ENCODE measurements at regions not wholly inside any gene's neighbourhood (a gene's known extent, or its start where the extent isn't known, plus 50 kb on each side); places are given as distances from the start of the nearest gene placed in this dataset.
"Not testable (repeated sequence)": the region's sequence is repeated elsewhere in the genome, so short reads cannot be mapped to it uniquely, and the experiment has no call there.

DNA sequence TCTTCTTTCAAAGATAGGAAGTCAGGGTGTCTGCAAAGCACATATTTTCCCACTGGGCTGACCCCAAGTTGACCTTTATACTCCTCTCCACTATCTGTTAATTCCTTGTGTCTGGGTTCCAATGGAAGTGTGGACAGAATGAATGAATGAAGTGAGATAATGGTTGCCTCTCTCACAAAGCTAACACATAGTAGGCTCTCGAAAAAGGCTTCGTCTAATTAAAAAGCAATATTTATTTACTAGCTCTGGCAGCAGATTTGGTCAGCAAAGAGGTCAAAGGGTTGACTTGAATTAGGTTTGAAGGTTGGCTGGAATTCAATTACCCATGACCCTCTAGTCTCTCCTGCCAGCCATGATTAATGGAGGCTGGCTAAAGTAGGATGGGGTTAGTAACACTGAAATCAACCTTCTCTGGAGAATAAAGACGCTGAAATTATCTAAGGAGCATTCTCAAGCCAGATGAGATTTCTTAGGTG, 280.3 kb upstream of the KLF3 start:
- DNase-seq (ENCODE audit: low spot score), result no peak

DNA sequence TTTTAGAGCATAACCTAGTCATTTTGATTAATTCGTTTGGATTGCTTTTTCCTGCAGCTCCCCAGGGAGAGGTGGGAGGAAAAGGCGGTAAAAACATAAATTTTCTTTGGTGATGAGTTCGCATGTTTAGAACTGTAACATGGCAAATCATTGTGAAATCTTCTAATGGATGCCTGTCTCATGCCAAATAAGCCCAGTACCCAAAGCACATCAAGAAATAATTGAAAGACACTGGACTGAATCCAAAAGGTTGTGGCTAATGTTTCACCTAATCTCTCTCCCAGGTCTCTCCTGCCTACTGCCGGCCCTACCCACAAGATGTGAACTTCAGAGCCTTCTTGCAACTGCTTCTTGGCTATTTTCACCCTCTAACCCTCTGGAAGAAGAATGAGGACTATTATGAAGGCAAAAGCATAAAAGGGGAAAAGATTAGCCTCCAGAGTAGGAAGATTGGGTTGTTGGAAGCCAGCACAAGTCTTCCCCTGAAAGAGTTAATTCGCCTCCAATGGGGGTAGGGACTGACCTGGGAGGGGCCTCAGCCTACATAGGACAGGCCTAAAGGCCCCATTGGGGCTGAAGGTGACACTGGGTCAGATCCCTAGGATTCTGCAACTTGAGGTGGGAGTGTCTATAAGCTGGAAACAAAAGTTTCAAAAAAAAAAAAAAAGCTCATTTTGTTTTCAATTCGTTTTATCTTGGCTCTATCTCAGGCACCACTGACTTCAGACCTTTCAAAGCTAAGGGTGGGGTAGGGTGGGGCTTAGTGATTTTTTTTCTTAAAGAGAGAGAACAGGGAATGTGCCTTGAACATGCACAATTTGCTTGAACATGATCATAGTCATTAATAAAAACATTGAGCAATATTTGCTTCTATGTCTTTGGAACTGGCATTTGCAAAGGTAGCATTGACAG, 278.6 kb upstream of the KLF3 start:
- no peak for DNase-seq (ENCODE audit: low spot score)

DNA sequence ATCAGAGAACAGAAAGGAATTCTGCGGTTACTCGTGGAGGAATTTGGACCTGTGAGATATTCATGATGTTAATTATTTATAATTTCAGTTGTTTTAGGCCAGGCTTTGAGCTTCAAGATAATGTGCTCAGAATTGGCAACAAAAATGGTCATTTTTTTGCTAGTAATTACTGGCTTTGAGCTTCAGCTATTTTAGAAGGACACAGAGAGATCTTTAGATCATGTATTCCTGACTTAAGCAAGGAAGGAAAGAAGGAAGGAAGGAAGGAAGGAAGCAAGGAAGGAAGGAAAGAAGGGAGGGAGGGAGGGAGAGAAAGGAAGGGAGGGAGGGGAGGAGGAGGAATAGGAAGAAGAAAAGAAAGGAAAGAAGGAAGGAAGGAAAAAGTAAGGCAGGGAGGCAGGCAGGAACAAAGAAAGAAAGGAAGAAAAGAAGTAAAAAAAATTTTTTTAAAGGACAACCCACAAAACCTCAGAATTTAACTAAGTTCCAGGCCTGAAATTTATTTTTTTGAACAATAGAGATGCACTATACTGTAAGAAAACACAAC, 277.9 kb upstream of the KLF3 start:
- DNase-seq (ENCODE audit: low spot score), result no peak

DNA sequence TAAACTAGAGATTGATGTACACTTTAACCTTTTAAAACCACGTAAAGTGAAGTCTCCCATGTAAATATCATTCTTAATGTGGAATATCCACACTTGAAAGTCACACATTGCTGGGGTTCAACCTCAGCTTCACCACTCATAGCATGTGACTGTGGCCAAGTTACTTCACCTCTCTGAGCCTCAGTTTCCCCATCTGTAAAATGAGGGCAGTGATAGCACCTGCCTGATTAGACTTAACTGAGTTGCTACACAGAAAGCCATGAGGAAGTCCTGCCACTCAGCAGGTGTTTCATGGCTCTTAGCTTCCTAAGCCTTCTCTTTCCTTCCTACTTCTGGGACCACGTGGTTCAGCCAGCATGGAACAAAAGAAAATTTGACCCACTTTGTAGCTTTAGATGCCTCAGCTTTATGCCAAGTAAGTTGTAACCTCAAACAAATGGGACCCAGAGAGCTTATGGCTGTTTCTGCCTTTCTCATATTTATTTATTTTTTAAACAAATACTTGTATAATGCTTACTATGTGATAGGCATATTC, 277.3 kb upstream of the KLF3 start:
- no peak for DNase-seq (ENCODE audit: low spot score)

DNA sequence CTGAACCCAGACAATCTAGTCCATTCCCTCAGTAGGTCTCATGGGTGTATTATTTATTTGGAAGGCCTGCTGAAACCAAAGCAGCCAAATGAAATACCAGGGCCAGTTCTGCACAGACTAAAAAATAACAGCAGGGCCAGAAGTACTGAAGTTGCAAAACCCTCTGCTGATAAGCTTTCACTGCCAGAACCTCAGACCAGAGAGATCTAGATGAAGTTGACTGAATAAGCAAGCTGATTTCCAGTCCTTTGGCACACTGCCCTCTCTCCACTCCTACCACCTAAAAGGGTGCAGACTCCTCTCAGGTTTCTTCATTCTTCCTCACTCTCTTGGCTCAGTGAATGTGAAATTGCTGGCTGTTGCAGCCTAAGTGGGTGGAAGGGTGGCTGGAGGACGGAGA, 276.7 kb upstream of the KLF3 start:
- peak; percentile 15 for DNase-seq (ENCODE audit: low spot score)

DNA sequence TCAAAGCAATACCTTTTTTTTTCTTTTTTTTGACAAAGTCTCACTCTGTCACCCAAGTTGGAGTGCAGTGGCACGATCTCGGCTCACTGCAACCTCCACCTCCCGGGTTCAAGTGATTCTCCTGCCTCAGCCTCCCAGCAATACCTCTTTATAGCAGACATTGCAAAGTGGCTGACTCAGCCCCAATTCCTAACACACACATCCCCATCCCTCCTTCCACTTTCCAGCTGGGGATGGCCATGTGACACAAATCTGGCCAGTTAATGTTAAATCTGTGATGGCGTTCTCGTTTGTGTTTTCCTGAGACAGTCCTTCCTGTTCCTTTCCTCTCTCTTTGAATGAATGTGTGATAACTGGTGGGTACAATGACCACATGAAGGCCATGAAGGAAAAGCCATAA, 276.2 kb upstream of the KLF3 start:
- DNase-seq (ENCODE audit: low spot score), result no peak

DNA sequence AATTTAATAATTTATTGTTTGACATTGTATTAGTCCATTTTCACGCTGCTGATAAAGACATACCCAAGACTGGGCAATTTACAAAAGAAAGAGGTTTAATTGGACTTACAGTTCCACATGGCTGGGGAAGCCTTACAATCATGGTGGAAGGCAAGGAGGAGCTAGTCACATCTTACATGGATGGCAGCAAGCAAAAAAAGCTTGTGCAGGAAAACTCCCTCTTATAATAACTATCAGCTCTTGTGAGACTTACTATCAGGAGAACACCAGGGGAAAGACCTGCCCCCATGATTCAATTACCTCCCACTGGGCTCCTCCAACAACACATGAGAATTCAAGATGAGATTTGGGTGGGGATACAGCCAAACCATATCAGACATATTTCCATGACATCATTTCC, 275.1 kb upstream of the KLF3 start:
- not testable (repeated sequence) for DNase-seq (ENCODE audit: low spot score)

DNA sequence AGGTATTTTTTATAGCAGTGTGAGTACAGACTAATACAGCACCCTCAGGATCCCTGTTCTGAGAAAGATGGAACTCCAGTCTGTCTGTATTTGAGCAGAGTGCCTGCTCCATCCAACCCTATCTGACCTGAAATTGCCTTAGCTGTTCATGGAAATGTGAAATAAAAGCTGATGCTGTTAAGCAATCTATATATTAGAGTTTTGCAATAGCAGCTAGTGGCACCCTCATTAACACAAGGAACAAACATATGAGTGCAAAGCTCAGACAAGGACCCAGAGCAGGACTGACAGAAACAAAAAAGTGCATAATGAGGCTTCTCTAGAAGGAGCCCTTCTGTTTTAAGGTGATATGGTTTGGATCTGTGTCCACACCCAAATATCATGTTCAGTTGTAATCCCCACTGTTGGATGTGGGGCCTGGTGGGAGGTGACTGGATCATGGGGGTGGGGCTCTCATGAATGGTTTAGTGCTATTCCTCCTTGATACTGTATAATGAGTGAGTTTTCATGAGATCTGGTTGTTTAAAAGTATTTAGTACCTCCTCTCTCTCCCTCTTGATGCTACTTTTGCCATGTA, 272.9 kb upstream of the KLF3 start:
- DNase-seq (ENCODE audit: low spot score), result no peak

DNA sequence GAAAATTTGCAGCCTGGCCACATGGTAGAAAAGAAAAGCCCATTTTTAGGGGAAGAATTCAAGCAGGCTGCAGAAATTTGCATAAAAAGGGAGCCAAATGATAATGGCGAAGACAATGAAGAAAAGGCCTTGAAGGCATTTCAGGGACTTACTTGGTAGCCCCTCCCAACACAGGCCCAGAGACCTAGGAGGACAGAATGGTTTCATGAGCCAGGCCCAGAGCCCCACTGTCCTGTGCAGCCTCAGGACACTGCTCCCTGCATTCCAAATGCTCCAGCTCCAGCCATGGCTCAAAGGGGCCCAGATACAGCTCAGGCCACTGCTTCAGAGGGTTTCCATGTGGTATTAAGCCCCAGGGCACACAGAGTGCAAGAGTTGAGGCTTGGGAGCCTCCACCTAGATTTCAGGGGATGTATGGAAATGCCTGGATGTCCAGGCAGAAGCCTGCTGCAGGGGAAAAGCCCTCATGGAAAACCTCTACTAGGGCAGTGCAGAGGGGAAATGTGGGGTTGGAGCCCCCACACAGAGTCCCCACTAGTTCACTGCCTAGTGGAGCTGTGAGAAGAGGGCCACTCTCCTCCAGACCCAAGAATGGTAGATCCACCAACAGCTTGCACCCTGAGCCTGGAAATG, 271.7 kb upstream of the KLF3 start:
- DNase-seq (ENCODE audit: low spot score), result no peak

DNA sequence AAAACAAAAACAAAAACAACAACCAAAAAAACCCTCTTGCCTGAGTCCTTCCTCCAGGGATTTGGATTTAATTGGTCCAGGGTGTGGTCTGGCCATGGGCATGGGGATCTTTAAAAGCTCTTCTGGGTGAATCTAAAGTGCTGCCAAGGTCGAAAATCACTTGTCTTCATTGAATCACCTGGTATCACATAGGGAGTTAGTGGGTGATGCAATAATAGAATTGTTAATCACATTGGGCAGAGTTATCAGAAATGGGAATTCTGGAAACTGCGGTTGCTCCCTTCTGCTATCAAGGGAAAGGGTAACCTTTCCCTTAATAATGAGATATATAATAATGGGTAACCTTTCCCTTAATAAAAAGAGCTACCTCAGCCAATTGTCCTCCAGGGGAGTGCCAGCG, 267.9 kb upstream of the KLF3 start:
- no peak for DNase-seq (ENCODE audit: low spot score)

DNA sequence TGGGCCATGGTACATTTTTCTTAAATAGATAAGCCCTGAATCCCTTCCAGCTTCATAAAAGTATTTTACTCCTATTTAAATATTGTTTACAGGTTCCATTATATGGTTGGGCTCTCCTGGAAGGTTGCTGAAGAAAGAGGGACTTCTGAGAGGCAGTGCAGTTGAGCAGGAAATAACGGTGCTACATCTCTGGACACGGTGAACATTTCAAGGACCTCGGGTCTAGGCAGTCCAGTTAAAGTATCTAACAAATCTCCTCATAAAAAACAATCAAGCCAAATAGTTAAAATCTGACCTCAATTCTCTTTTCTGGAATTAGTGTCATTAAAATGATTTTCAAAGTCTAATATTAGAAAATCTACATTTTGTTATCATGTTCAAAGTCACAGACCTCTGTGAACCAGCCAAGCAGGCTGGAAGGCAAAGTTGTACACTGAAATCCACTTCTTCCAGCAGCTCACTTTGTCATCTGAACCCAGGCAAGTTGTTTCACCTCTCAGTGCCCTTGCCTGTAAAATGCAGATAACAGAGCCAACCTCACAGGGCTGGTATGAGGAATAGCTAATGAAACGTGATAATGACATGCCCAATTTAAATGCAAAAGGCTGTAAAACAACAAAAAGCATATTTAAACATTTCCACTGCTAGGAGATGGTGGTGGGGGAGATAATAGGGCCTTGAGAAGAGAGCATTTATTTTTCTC, 267.0 kb upstream of the KLF3 start:
- DNase-seq (ENCODE audit: low spot score), result no peak

DNA sequence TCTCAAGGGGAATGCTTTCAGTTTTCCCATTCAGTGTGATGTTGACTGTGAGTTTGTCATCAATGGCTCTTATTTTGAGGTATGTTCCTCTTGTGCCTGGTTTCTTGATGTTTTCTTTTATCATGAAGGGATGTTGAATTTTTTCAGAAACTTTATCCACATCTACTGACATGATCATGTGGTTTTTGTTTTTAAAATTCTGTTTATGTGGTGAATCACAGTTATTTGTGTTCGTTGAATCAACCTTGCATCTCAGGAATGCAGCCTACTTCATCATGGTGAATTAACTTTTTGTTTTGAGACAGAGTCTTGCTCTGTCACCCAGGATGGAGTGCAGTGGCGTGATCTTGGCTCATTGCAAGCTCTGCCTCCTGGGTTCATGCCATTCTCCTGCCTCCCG, 263.1 kb upstream of the KLF3 start:
- no peak for DNase-seq (ENCODE audit: low spot score)

DNA sequence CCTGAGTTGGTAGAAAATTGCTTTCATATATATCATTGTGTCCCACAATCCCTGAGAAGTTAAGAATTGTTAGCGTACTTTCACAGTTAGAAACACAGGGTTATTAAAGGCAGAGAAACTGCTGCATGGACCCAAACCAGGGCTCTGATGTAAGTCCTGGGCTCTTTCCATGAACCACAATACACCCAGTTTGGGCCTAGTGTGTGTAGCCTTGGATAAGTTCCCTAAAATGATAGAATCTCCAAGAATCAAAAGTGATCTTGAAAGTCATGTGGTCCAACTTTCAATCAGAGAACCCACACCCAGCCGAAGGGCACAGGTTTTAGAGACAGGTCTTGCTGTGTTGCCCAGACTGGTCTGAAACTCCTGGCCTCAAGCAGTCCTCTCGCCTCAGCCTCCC, 257.8 kb upstream of the KLF3 start:
- DNase-seq (ENCODE audit: low spot score), result no peak

DNA sequence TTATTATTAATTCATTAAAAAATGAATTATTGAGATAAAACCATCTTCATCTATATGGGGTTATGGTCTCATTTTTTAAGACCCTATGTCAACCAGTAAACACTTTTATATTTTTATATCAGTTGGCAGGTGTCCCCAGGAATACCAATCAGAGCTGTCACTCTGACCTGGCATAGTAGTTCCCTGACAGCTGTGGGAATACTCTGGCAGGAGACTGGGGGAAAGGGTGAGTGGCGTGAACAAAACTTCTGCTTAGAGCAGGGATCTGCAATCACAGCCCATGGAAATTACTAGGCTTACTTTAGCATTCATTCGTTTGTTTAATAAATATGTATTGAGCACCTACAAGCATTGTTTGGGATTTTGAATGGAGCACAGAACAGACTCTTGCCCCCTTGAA, 254.1 kb upstream of the KLF3 start:
- DNase-seq (ENCODE audit: low spot score), result no peak

DNA sequence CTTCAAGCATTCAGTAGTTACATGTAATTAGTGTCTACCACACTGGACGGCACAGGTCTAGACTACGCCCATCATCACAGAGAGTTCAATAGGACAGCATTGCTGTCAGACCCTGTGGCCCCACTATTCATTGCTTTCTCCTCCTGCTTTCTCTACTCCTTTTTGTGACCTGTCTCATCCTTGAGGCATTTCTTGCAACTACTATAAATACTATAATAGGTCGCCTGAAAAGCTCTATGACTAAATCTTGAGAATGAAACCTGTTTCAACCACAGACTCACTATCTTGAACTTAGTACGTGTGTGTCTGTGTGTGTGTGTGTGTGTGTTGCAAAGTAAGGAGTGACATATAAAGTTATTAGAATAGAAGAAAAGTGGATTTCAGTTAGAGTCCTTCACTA, 252.9 kb upstream of the KLF3 start:
- DNase-seq (ENCODE audit: low spot score), result no peak

DNA sequence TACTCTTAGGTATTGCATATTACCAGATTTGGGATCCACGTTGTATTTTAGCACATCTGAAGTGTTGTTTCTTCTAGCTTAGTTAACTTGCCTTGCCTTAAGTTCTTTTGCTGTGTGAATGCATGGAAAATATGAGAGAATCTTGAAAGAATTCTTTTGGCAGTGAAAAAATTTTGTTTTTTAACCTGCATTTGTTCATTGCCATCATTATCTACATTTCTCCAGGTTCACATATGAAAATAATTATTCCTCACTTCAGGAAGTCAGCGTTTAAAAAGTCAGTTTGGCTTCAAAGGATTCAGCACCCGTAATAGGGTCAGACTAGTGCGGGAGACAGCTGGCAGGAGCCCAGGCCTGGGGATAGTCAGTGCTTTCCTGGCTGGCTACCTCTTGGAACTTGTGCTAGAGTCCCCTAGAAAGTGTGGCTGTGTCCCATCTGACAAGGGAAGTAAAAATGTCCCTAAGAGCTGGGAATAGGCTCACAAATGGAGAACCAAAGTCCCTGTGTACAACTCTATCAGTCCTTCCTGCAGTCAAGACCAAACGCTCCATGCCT, 251.9 kb upstream of the KLF3 start:
- DNase-seq (ENCODE audit: low spot score), result no peak

DNA sequence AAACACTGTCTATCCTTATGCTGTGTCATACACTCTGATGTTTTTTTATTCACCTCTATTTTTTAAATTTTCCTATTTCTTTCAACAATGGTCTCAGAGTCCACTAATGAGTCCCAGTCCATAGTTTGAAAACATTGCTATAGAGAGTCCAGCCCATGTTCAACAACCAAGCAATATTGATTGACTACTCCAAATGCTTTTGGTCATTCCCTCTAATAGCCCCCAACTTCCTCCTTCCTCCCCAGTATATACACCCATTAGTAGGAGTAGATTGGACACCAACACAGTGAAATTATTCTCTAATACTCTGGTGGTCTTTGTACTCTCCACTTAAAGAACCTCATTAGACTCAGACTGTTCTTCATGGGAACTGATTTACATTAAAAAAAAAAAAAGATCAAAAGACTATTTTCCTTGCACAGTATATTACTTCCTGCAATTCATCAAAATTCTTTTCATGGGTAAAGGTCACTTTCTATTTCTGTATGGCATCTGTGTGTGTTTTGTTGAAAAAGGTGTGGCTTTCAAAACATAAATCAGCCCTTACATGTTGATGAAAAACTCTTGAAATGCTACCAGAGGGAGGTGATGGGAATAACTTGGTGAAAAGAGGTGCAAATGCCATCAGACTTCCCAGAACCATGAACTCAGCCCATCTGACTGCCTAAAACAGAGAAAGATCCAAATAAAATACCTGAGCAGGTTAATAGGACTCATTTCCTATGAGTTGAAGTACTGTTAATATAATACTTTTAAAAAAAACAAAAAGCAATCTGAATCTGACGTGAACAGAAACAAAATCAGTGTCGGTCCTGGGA, 250.3 kb upstream of the KLF3 start:
- no peak for DNase-seq (ENCODE audit: low spot score)

DNA sequence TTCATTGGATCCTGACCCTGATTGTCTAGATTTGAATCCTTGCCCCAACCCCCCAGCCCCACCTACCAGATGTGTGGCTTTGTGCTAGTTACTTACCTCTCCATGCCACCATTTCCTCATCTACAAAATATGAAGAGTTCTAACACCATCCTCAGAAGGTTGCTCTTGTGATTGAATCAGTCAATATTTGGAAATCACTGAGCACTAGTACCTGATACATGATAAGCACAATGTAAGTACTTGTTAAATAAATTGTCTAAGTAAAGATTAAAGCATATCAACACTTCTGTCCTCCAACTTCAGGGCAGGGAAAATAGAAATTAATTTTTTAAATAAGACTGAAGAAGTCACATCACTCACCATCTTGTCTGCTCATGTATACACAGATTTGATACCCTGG, 249.6 kb upstream of the KLF3 start:
- DNase-seq (ENCODE audit: low spot score), result no peak

DNA sequence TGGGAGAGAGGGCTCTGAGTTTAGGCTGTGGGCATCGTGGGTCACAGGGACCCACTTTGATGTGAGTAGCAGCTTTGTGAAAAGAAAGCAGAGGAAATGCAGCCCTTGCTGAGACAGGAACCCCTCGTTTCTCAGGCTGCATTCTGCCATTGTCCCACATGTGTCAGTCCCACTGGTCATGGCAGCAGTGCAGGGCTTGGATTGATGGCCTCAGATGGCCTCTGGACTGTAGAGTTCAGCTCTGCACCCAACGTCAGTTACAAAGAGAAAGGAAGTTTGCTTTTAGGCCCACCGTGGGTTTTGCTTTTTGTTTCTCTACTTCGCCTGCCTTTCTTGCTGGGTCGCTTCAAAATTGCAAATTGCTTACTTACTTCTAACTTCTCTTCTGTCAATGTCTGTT, 248.3 kb upstream of the KLF3 start:
- no peak for DNase-seq (ENCODE audit: low spot score)

DNA sequence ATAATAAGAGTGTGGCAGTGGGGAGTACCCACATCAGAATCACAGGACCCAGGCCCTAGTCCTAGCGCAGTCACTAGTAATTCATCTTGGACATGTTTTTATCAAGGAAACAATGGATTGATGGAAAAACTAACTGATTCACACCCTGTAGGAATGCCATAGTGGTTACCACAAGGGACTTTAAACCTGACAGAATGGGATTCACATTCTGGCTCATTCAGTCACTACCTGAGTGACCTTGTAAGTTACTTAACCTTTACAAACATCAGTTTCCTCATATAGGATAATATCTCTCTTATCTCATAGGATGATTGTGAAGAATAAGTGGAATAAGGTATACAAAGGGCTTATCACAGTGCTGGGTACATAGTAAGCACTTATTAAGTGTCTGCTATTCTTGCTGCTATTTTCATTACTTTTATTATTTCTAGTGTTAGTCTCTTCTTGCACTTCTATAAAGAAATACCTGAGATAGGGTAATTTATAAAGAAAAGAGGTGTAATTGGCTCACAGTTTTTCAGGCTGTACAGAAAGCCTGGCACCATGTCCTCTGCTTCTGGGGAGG, 247.5 kb upstream of the KLF3 start:
- DNase-seq (ENCODE audit: low spot score), result no peak

Measured in pons (tissue), 1 donor.